DND-41 (cell line): ENCODE measurements at regions not wholly inside any gene's neighbourhood (a gene's known extent, or its start where the extent isn't known, plus 50 kb on each side); places are given as distances from the start of the nearest gene placed in this dataset.

Experiments
- ATAC-seq: fragments of 200-7000 bp; cut with Tn5 transposase; 3 replicates; pipeline ENCODE4 v1.9.1; 2021; ENCODE audit warnings: low read depth; ENCODE audit not compliant: insufficient read depth
- DNase-seq: peaks from one replicate; pipeline ENCODE4 v3.0.0-alpha.2; 2020
- H2AFZ ChIP-seq: 2 replicates; pipeline ENCODE4 v1.6.0; 2012; ENCODE audit warnings: low read depth, low read length
- H3K27ac ChIP-seq: 2 replicates; pipeline ENCODE4 v1.5.1; 2012; ENCODE audit warnings: low read length, inconsistent platforms
- H3K27me3 ChIP-seq: fragments of 200-600 bp; sonication (generic); 2 replicates; pipeline ENCODE4 v1.6.0; 2012; ENCODE audit warnings: low read length, mild to moderate bottlenecking, inconsistent platforms; ENCODE audit not compliant: insufficient read depth, poor library complexity
- H3K36me3 ChIP-seq: 2 replicates; pipeline ENCODE4 v1.5.1; 2012; ENCODE audit warnings: low read length, inconsistent platforms; ENCODE audit not compliant: insufficient read depth
- H3K4me1 ChIP-seq: 2 replicates; pipeline ENCODE4 v1.5.1; 2012; ENCODE audit warnings: mild to moderate bottlenecking, low read length; ENCODE audit not compliant: insufficient read depth
- H3K4me2 ChIP-seq: 2 replicates; pipeline ENCODE4 v1.6.0; 2012; ENCODE audit warnings: mild to moderate bottlenecking, moderate library complexity, low read length, inconsistent platforms; ENCODE audit not compliant: insufficient read depth
- H3K4me3 ChIP-seq, 2 experiments: fragments of 200-600 bp in 1 of 2; shearing (Covaris generic) in 1 of 2; 2 replicates each; pipeline ENCODE4 v1.5.1; 2012 to 2016; ENCODE audit warnings: inconsistent platforms in 2 of 2, low read length in 2 of 2, mild to moderate bottlenecking in 2 of 2, low read depth in 1 of 2, moderate library complexity in 1 of 2
- H3K79me2 ChIP-seq: 2 replicates; pipeline ENCODE4 v1.6.0; 2012; ENCODE audit warnings: low read length, inconsistent platforms; ENCODE audit not compliant: insufficient read depth
- H3K9ac ChIP-seq: 2 replicates; pipeline ENCODE4 v1.6.0; 2012; ENCODE audit warnings: low read depth, mild to moderate bottlenecking, inconsistent platforms, low read length, moderate library complexity
- H3K9me3 ChIP-seq: 2 replicates; pipeline ENCODE4 v1.5.1; 2012; ENCODE audit warnings: low read length, moderate library complexity, mild to moderate bottlenecking, inconsistent platforms; ENCODE audit not compliant: insufficient read depth, severe bottlenecking
- H4K20me1 ChIP-seq: 2 replicates; pipeline ENCODE4 v1.6.0; 2012; ENCODE audit warnings: low read length; ENCODE audit not compliant: insufficient read depth
- EZH2 ChIP-seq: IDR thresholded peaks from 3 replicates; pipeline ENCODE4 v1.6.1; 2012; ENCODE audit warnings: borderline replicate concordance, low read depth, mild to moderate bottlenecking, moderate library complexity, low read length, inconsistent platforms; ENCODE audit not compliant: severe bottlenecking
- TF ChIP-seq, protein P1 (sequence below): IDR thresholded peaks from 2 replicates; pipeline ENCODE4 v1.5.1; 2012; ENCODE audit warnings: borderline replicate concordance, low read length, moderate library complexity, mild to moderate bottlenecking; ENCODE audit not compliant: poor library complexity, severe bottlenecking; ENCODE audit errors: extremely low read depth

DNA sequence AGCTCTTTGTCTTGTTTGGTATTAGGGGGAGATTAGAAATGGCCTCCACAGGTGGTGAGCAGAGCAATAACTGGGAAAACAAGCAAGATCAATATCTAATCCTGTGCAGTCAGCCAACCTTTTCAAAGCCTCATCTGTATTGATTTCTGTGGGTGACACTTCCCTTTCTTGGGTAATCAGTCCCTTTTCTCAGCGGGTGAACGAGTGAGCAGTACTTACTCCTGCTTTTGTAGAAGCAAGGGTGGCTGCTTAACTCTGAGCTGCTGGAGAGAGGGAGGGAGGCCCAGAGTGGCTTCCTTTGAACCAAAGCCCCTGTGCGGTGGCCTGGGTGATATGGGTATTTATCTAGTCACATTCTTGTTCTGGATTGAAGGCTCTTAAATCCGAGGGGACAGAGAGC is 254.8 kb upstream of the CHD6 start:
- Histone ChIP-seq H4K20me1 (no peaks in the 10 kb centered on the region), H3K4me2 (no peak overlapping the region), H3K4me3 (no peak overlapping the region), H2AFZ (no peak overlapping the region), H3K27me3 (peaks cover under 1% of the 10 kb centered on the region), H3K9me3 (no peaks in the 10 kb centered on the region), H3K9ac (no peak overlapping the region), H3K4me1 (no peaks in the 10 kb centered on the region), H3K27ac (no peak overlapping the region), H3K79me2 (no peaks in the 10 kb centered on the region), H3K36me3 (no peaks in the 10 kb centered on the region)
- TF ChIP-seq, protein P1, sequence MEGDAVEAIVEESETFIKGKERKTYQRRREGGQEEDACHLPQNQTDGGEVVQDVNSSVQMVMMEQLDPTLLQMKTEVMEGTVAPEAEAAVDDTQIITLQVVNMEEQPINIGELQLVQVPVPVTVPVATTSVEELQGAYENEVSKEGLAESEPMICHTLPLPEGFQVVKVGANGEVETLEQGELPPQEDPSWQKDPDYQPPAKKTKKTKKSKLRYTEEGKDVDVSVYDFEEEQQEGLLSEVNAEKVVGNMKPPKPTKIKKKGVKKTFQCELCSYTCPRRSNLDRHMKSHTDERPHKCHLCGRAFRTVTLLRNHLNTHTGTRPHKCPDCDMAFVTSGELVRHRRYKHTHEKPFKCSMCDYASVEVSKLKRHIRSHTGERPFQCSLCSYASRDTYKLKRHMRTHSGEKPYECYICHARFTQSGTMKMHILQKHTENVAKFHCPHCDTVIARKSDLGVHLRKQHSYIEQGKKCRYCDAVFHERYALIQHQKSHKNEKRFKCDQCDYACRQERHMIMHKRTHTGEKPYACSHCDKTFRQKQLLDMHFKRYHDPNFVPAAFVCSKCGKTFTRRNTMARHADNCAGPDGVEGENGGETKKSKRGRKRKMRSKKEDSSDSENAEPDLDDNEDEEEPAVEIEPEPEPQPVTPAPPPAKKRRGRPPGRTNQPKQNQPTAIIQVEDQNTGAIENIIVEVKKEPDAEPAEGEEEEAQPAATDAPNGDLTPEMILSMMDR: no peak
- TF ChIP-seq EZH2: no peak
- no peak for DNase-seq
- ATAC-seq: no peak

DNA sequence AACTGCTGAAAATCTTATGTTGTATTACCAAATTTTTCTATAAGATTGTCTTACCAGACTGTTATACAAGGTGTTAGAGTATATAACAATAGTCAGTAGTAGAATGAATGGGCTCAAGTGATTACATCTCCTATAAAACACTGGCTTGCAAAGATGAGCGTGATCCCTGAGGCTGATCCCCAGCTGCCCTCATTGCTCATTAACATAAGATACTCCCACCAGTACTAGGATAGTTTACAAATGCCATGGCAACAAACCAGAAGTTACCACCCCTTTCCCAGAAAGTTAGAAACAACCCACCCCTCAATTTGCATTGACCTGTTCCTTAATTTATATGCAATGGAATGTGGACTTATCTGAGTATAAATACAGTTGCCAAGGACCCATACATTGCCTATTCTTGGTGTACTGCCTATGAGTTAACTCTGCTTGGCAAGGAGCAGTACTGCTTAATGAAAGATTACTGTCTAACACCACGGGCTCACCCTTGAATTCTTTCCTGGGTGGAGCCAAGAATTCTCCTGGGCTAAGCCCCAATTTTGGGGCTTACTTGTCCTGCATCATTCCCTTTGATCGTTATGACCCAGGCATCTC is 252.8 kb upstream of the CHD6 start:
- H3K4me2 ChIP-seq: no peak overlapping the region
- no peak overlapping the region for H2AFZ ChIP-seq
- H3K27ac ChIP-seq: no peak overlapping the region
- no peaks in the 10 kb centered on the region for H3K27me3 ChIP-seq
- no peak for ATAC-seq
- no peaks in the 10 kb centered on the region for H3K36me3 ChIP-seq
- no peaks in the 10 kb centered on the region for H3K79me2 ChIP-seq
- no peaks in the 10 kb centered on the region for H3K9me3 ChIP-seq
- no peak overlapping the region for H3K9ac ChIP-seq
- no peaks in the 10 kb centered on the region for H3K4me1 ChIP-seq
- no peak for TF ChIP-seq EZH2
- TF ChIP-seq, protein P1: no peak
- H4K20me1 ChIP-seq: no peaks in the 10 kb centered on the region
- no peak for DNase-seq
- H3K4me3 ChIP-seq: no peak overlapping the region

DNA sequence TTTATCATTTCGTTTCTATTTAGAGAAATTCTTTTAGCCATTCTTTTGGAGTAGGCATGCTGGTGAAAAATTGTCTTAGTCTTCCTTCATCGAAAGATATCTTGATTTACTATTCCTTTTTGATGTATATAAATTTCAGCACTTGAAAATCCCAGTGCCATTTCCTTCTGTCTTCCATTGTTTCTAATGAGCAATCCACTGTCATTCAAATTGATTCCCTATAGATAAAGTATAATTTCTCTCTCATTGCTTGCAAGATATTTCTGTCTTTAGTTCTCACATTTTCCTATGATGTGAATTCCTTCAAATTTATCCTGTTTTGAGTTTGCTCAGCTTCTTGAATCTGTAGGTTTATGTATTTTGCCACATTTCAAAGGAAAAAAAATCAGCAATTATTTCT is 251.1 kb upstream of the CHD6 start:
- Histone ChIP-seq H2AFZ (no peak overlapping the region), H3K36me3 (no peaks in the 10 kb centered on the region), H3K27ac (no peak overlapping the region), H4K20me1 (no peaks in the 10 kb centered on the region), H3K27me3 (no peaks in the 10 kb centered on the region), H3K9ac (no peak overlapping the region), H3K4me3 (no peak overlapping the region), H3K79me2 (no peaks in the 10 kb centered on the region), H3K4me2 (no peak overlapping the region), H3K9me3 (no peaks in the 10 kb centered on the region), H3K4me1 (no peaks in the 10 kb centered on the region)
- ATAC-seq (no peak), DNase-seq (no peak)
- TF ChIP-seq, protein P1: no peak
- no peak for TF ChIP-seq EZH2

DNA sequence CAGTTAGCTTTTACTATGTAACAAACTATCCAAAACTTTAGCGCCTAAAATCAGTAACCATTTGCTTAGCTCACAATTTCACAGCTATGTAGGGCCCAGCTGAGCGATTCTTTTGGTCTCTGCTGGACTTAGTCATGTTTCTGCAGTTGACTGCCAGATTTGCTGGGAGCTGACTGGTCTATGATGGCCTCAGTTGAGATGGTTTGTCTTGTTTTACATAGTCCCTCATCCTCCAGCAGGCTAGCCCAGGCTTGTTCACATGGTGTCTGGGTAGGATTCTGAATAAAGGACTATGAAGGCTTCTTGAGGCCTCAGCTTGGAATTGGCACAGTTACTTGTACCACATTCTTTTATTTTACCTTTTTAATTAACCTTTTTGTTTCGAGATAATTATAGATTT is 247.8 kb upstream of the CHD6 start:
- H4K20me1 ChIP-seq: no peaks in the 10 kb centered on the region
- H3K9me3 ChIP-seq: no peaks in the 10 kb centered on the region
- ATAC-seq (no peak), DNase-seq (no peak)
- no peaks in the 10 kb centered on the region for H3K79me2 ChIP-seq
- H3K4me1 ChIP-seq: no peaks in the 10 kb centered on the region
- H3K4me2 ChIP-seq: no peak overlapping the region
- no peak overlapping the region for H3K4me3 ChIP-seq
- no peak for TF ChIP-seq EZH2
- TF ChIP-seq, protein P1: no peak
- H2AFZ ChIP-seq: no peak overlapping the region
- no peak overlapping the region for H3K9ac ChIP-seq
- H3K27me3 ChIP-seq: peaks cover 8% of the 10 kb centered on the region
- H3K27ac ChIP-seq: no peak overlapping the region
- H3K36me3 ChIP-seq: no peaks in the 10 kb centered on the region
